Upper lobe of left lung (tissue), 6 donors: ENCODE measurements at regions not wholly inside any gene's neighbourhood (a gene's known extent, or its start where the extent isn't known, plus 50 kb on each side); places are given as distances from the start of the nearest gene placed in this dataset.
A peak's percentile ranks its signal among the peaks of the same experiment; 100 is the strongest.

Source experiments
- ATAC-seq, 2 donors: fragments of 200-7000 bp; cut with Tn5 transposase; one replicate each; pipeline ENCODE4 v1.9.1; 2022; ENCODE audit warnings: mild to moderate bottlenecking in 2 of 2, moderate library complexity in 2 of 2; ENCODE audit not compliant: low FRiP score in 2 of 2
- DNase-seq, 2 donors: peaks; one replicate each; pipeline ENCODE4 v3.0.0-alpha.2; 2019 to 2020
- H3K27ac ChIP-seq, 4 donors: fragments of 200-600 bp; sonication (generic); one replicate each; pipeline ENCODE4 v1.5.1; 2016 to 2019
- H3K27me3 ChIP-seq, 4 donors: fragments of 200-600 bp; sonication (generic); one replicate each; pipeline ENCODE4 v1.5.1; 2017 to 2019
- H3K36me3 ChIP-seq, 4 donors: fragments of 200-600 bp; sonication (generic); one replicate each; pipeline ENCODE4 v1.5.1; 2016 to 2019
- H3K4me1 ChIP-seq, 4 donors: fragments of 200-600 bp; sonication (generic); one replicate each; pipeline ENCODE4 v1.5.1; 2018 to 2019
- H3K4me3 ChIP-seq, 4 donors: fragments of 200-600 bp; sonication (generic); one replicate each; pipeline ENCODE4 v1.5.1; 2017 to 2019; ENCODE audit warnings: mild to moderate bottlenecking in 2 of 4, moderate library complexity in 1 of 4
- H3K9me3 ChIP-seq, 4 donors: fragments of 200-600 bp; sonication (generic); one replicate each; pipeline ENCODE4 v1.5.1; 2018 to 2019
- CTCF ChIP-seq, 6 experiments: fragments of 450-650 bp in 4 of 6; fragments of 200-600 bp in 2 of 6; sonication (generic) in 2 of 6; IDR thresholded peaks; one replicate each; pipeline ENCODE4 v1.5.1; 2016 to 2019; ENCODE audit warnings: antibody characterized with exemption in 6 of 6
- EP300 ChIP-seq, 4 donors: sonication (generic); formaldehyde crosslinking; IDR thresholded peaks; one replicate each; pipeline ENCODE4 v1.5.1; 2017; ENCODE audit warnings: antibody characterized with exemption in 4 of 4, control low read depth in 2 of 4
- POLR2A ChIP-seq, 4 donors: fragments of 450-650 bp; IDR thresholded peaks; one replicate each; pipeline ENCODE4 v1.5.1; 2016 to 2017; ENCODE audit warnings: antibody characterized with exemption in 4 of 4, mild to moderate bottlenecking in 2 of 4
- POLR2AphosphoS5 ChIP-seq, 2 donors: sonication (generic); formaldehyde crosslinking; IDR thresholded peaks; one replicate each; pipeline ENCODE4 v1.5.1; 2017; ENCODE audit warnings: antibody characterized with exemption in 2 of 2
- WGBS, 2 donors: methylation state at CpG; one replicate each; pipeline ENCODE4 v1.1.5; 2017 to 2018; 5-methylcytosine and 5-hydroxymethylcytosine counted together
- donor health status: DM: no; HTN: no; CAD: no; lungs with moderate emphysema.
- donor health status: DM: no; HTN: yes; CAD: no; lungs with severe emphysema.

GRCh38 chr3:16113704-16114103, 60.8 kb upstream of the GALNT15 start:
- Histone ChIP-seq H3K27me3 (no peaks in the 10 kb centered on the region), H3K9me3 (no peaks in the 10 kb centered on the region), H3K27ac (no peak overlapping the region), H3K36me3 (no peaks in the 10 kb centered on the region), H3K4me1 (peaks cover 0 to 8% (median 0%) of the 10 kb centered on the region in 4 donors), H3K4me3 (no peak overlapping the region)
- TF ChIP-seq POLR2A (IDR thresholded peaks at IDR 0.05) (no peak), CTCF (IDR thresholded peaks at IDR 0.05) (no peak), EP300 (IDR thresholded peaks at IDR 0.05) (no peak), POLR2AphosphoS5 (IDR thresholded peaks at IDR 0.05) (no peak)
- ATAC-seq = peak in 1 of 2 donors; percentile 73
- DNase-seq = no peak
- WGBS, 2 donors = 96 to 98% methylated on average over 3 of the region's 3 CpGs

- WGBS, 2 donors = 82% methylated on average over 2 of the region's 2 CpGs
- Histone ChIP-seq H3K36me3 (no peaks in the 10 kb centered on the region), H3K4me1 (peaks cover 0 to 8% (median 0%) of the 10 kb centered on the region in 4 donors), H3K27ac (peak overlapping the region in 1 of 4 donors; percentile 11), H3K4me3 (no peak overlapping the region), H3K27me3 (no peaks in the 10 kb centered on the region), H3K9me3 (no peaks in the 10 kb centered on the region)
- DNase-seq (no peak), ATAC-seq (peak in 1 of 2 donors; percentile 54)
- TF ChIP-seq POLR2AphosphoS5 (IDR thresholded peaks at IDR 0.05) = no peak
- no peak for TF ChIP-seq POLR2A (IDR thresholded peaks at IDR 0.05)
- no peak for TF ChIP-seq EP300 (IDR thresholded peaks at IDR 0.05)
- TF ChIP-seq CTCF (IDR thresholded peaks at IDR 0.05) = no peak
Observed at GRCh38 chr3:16114429-16114828, 60.1 kb upstream of the GALNT15 start.

GRCh38 chr3:16114930-16115329, 59.5 kb upstream of the GALNT15 start:
- H3K27me3 ChIP-seq = no peaks in the 10 kb centered on the region
- DNase-seq (no peak), ATAC-seq (no peak)
- TF ChIP-seq POLR2AphosphoS5 (IDR thresholded peaks at IDR 0.05) = no peak
- no peak overlapping the region for H3K4me3 ChIP-seq
- WGBS, 2 donors = 80 to 81% methylated on average over 3 of the region's 3 CpGs
- peak overlapping the region in 1 of 4 donors; percentile 11 for H3K27ac ChIP-seq
- H3K4me1 ChIP-seq = peaks cover 0 to 8% (median 0%) of the 10 kb centered on the region in 4 donors
- no peaks in the 10 kb centered on the region for H3K36me3 ChIP-seq
- no peaks in the 10 kb centered on the region for H3K9me3 ChIP-seq

- Histone ChIP-seq H3K4me1 (no peaks in the 10 kb centered on the region), H3K27me3 (no peaks in the 10 kb centered on the region), H3K9me3 (no peaks in the 10 kb centered on the region), H3K27ac (no peak overlapping the region), H3K4me3 (no peak overlapping the region), H3K36me3 (no peaks in the 10 kb centered on the region)
- no peak for TF ChIP-seq EP300 (IDR thresholded peaks at IDR 0.05)
- TF ChIP-seq CTCF (IDR thresholded peaks at IDR 0.05) = no peak
- TF ChIP-seq POLR2AphosphoS5 (IDR thresholded peaks at IDR 0.05) = no peak
- TF ChIP-seq POLR2A (IDR thresholded peaks at IDR 0.05) = no peak
- WGBS, 2 donors = 95 to 98% methylated on average over 8 to 9 of the region's 9 CpGs
- peak in 1 of 2 donors; percentile 36 for DNase-seq
- no peak for ATAC-seq
Observed at GRCh38 chr3:16118396-16118795, 56.1 kb upstream of the GALNT15 start.

GRCh38 chr3:16119887-16120286, 54.6 kb upstream of the GALNT15 start:
- no peaks in the 10 kb centered on the region for H3K27me3 ChIP-seq
- H3K4me3 ChIP-seq = no peak overlapping the region
- TF ChIP-seq CTCF (IDR thresholded peaks at IDR 0.05) (no peak), POLR2A (IDR thresholded peaks at IDR 0.05) (no peak), EP300 (IDR thresholded peaks at IDR 0.05) (no peak), POLR2AphosphoS5 (IDR thresholded peaks at IDR 0.05) (no peak)
- H3K27ac ChIP-seq = no peak overlapping the region
- no peak for ATAC-seq
- H3K4me1 ChIP-seq = no peaks in the 10 kb centered on the region
- H3K36me3 ChIP-seq = no peaks in the 10 kb centered on the region
- H3K9me3 ChIP-seq = no peaks in the 10 kb centered on the region
- DNase-seq = no peak
